ENCODE measurements at regions not wholly inside any gene's neighbourhood (a gene's known extent, or its start where the extent isn't known, plus 50 kb on each side); places are given as distances from the start of the nearest gene placed in this dataset.

DNA sequence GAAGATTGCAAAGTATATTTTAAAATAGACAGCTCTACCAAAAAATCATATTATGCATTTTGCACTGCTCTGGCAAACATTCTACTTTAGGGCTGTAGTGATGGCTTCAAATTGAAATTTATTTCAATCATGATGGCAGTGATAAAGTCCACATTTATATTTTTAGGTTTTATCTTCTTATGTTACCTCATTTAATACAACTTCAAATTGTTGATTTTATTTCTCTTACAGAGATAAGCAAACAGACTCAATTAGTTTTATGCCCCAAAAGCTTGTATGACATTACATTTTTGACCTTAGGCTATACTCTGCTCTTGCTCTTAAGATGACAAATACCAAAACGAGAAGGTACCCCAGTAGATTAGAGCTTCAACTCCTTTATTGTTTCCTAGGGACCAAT, 87.4 kb downstream of the CYLC2 start:
- no peak overlapping the region for H3K14ac ChIP-seq (ENCODE audit: insufficient read length)
- H2BK12ac ChIP-seq (ENCODE audit: low read depth, low read length) = no peak overlapping the region
- no peak overlapping the region for H2AK5ac ChIP-seq (ENCODE audit: low read depth, low read length)
- H4K91ac ChIP-seq (replicated peaks; ENCODE audit: insufficient read length, low read length) = no peak overlapping the region
- CTCF ChIA-PET (ENCODE audit: partially characterized antibody) = no interaction called here
- 90% methylated on average over 1 of the region's 1 CpG; no CpG with 5 or more reads in 1 of the 2 experiments for WGBS, 2 experiments (ENCODE audit: extremely low coverage in 1 of 2, insufficient coverage in 1 of 2, insufficient read length in 1 of 2, insufficient replicate concordance in 2 of 2, low coverage in 1 of 2, low lambda C conversion rate in 2 of 2, missing lambda C conversion rate in 1 of 2)
- H2BK15ac ChIP-seq (ENCODE audit: low read length) = no peak overlapping the region
- H4K5ac ChIP-seq (ENCODE audit: insufficient read length, low read depth, low read length) = no peak overlapping the region
- H2BK120ac ChIP-seq (replicated peaks; ENCODE audit: low read depth, low read length) = no peak overlapping the region
- H3K56ac ChIP-seq (replicated peaks; ENCODE audit: insufficient read length, low read depth, low read length) = no peak overlapping the region
- H2BK20ac ChIP-seq (ENCODE audit: low read length) = no peak overlapping the region
- no peaks in the 10 kb centered on the region for H3K4me1 ChIP-seq (replicated peaks in 1 of 4; ENCODE audit: control insufficient read depth in 3 of 4, insufficient read depth in 4 of 4, low read length in 3 of 4)
- H3K9me3 ChIP-seq (ENCODE audit: insufficient read depth in 2 of 2, low read depth in 1 of 2, low read length in 1 of 2) = no peaks in the 10 kb centered on the region
- H4K8ac ChIP-seq (ENCODE audit: extremely low read depth, insufficient read depth, low read length) = no peak overlapping the region
- no peaks in the 10 kb centered on the region for H3K23me2 ChIP-seq (ENCODE audit: low read depth, low read length)
- H3K23ac ChIP-seq (ENCODE audit: insufficient read length) = no peak overlapping the region
- H3K79me1 ChIP-seq (ENCODE audit: low read depth, low read length) = no peaks in the 10 kb centered on the region
- no peaks in the 10 kb centered on the region for H3K79me2 ChIP-seq (ENCODE audit: control insufficient read depth in 1 of 2, insufficient read depth in 2 of 2, low read length in 2 of 2)
- H3K9ac ChIP-seq (replicated peaks in 1 of 4; ENCODE audit: extremely low read depth in 1 of 4, low read depth in 3 of 4, low read length in 3 of 4) = no peak overlapping the region
- DNase-seq (ENCODE audit: low read depth in 1 of 2, low spot score in 2 of 2) = no peak
- no peaks in the 10 kb centered on the region for H3K27me3 ChIP-seq (replicated peaks in 1 of 4; ENCODE audit: control insufficient read depth in 3 of 4, extremely low read depth in 1 of 4, insufficient read depth in 3 of 4, low read length in 3 of 4)
- H4K20me1 ChIP-seq (replicated peaks in 1 of 2; ENCODE audit: control insufficient read depth in 1 of 2, insufficient read depth in 2 of 2, low read length in 2 of 2) = no peaks in the 10 kb centered on the region
- H3K18ac ChIP-seq (ENCODE audit: extremely low read depth, low read length) = no peak overlapping the region
- no peak overlapping the region for H2AFZ ChIP-seq (ENCODE audit: low read length)
- no peak overlapping the region for H3K27ac ChIP-seq (ENCODE audit: low read depth, low read length)
- no peak overlapping the region for H3K4ac ChIP-seq (replicated peaks; ENCODE audit: insufficient read length, low read depth, low read length)
- H3K36me3 ChIP-seq (ENCODE audit: control insufficient read depth in 2 of 4, insufficient read depth in 4 of 4, low read length in 3 of 4) = no peaks in the 10 kb centered on the region
- H3K4me3 ChIP-seq (ENCODE audit: extremely low read depth in 1 of 4, insufficient read depth in 2 of 4, low read depth in 3 of 4, low read length in 4 of 4) = no peak overlapping the region
- POLR2A ChIA-PET (ENCODE audit: partially characterized antibody) = no interaction called here
- no peak for FAIRE-seq
- no peak overlapping the region for H3K4me2 ChIP-seq (ENCODE audit: insufficient read depth in 1 of 2, low read depth in 2 of 2, low read length in 2 of 2)
- H2BK5ac ChIP-seq (ENCODE audit: low read depth, low read length) = no peak overlapping the region
- TF ChIP-seq CHD2 (IDR thresholded peaks at IDR 0.05; ENCODE audit: low read length) = no peak
- TF ChIP-seq, protein P1, sequence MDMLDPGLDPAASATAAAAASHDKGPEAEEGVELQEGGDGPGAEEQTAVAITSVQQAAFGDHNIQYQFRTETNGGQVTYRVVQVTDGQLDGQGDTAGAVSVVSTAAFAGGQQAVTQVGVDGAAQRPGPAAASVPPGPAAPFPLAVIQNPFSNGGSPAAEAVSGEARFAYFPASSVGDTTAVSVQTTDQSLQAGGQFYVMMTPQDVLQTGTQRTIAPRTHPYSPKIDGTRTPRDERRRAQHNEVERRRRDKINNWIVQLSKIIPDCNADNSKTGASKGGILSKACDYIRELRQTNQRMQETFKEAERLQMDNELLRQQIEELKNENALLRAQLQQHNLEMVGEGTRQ (IDR thresholded peaks at IDR 0.05; ENCODE audit: low read length) = no peak
